ENCODE measurements at regions not wholly inside any gene's neighbourhood (a gene's known extent, or its start where the extent isn't known, plus 50 kb on each side); places are given as distances from the start of the nearest gene placed in this dataset.

- TF ChIP-seq REST (IDR thresholded peaks at IDR 0.05; ENCODE audit: low read depth, low read length) (no peak), ZNF622 (IDR thresholded peaks at IDR 0.05) (no peak), ZBTB11 (CRISPR knock-in tag; IDR thresholded peaks at IDR 0.05) (no peak), MAX (IDR thresholded peaks at IDR 0.05; ENCODE audit: low read depth, low read length) (no peak), E2F8 (IDR thresholded peaks at IDR 0.05; ENCODE audit: low read depth, partially characterized antibody) (no peak)
These were observed 105.3 kb downstream of the GLI2 start (continued) for GRCh38 chr2:120840795-120841487.
